Liver (tissue), 8 donors: ENCODE measurements at regions not wholly inside any gene's neighbourhood (a gene's known extent, or its start where the extent isn't known, plus 50 kb on each side); places are given as distances from the start of the nearest gene placed in this dataset.

Experiments
- DNase-seq: peaks from one replicate; pipeline ENCODE4 v3.0.0-alpha.2; 2017; ENCODE audit warnings: low spot score
- H3K27ac ChIP-seq, 2 donors: one replicate each; pipeline ENCODE4 v1.7.0; 2013; ENCODE audit warnings: inconsistent platforms in 2 of 2, low read length in 2 of 2, control low read depth in 1 of 2, low read depth in 1 of 2, mild to moderate bottlenecking in 1 of 2
- H3K27me3 ChIP-seq, 4 donors: one replicate each; pipeline versions ENCODE4 v1.6.1 to v1.7.0; 2013; ENCODE audit warnings: low read length in 3 of 4, inconsistent platforms in 1 of 4, mild to moderate bottlenecking in 1 of 4, moderate library complexity in 1 of 4; ENCODE audit not compliant: control insufficient read depth in 4 of 4, insufficient read depth in 4 of 4
- H3K36me3 ChIP-seq, 4 donors: one replicate each; pipeline versions ENCODE4 v1.6.1 to v1.7.0; 2013; ENCODE audit warnings: low read length in 3 of 4, mild to moderate bottlenecking in 3 of 4, low read depth in 1 of 4, moderate library complexity in 1 of 4; ENCODE audit not compliant: control insufficient read depth in 4 of 4, insufficient read depth in 3 of 4
- H3K4me1 ChIP-seq, 4 donors: one replicate each; pipeline versions ENCODE4 v1.6.1 to v1.7.0; 2013; ENCODE audit warnings: low read length in 3 of 4, mild to moderate bottlenecking in 3 of 4, moderate library complexity in 1 of 4; ENCODE audit not compliant: control insufficient read depth in 4 of 4, insufficient read depth in 4 of 4
- H3K4me3 ChIP-seq, 3 donors: one replicate each; pipeline versions ENCODE4 v1.6.1 to v1.7.0; 2013; ENCODE audit warnings: low read length in 3 of 3, control low read depth in 1 of 3, low read depth in 1 of 3, mild to moderate bottlenecking in 1 of 3
- H3K9ac ChIP-seq, 2 donors: one replicate each; pipeline ENCODE4 v1.7.0; 2013; ENCODE audit warnings: low read length in 2 of 2, mild to moderate bottlenecking in 2 of 2, moderate library complexity in 2 of 2, control low read depth in 1 of 2, low read depth in 1 of 2
- H3K9me3 ChIP-seq, 4 donors: one replicate each; pipeline versions ENCODE4 v1.6.1 to v1.7.0; 2013; ENCODE audit warnings: low read length in 3 of 4; ENCODE audit not compliant: control insufficient read depth in 4 of 4
- EGR1 ChIP-seq, 2 donors: IDR thresholded peaks; 2 replicates each; pipeline ENCODE4 v1.6.1; 2016 to 2018; ENCODE audit warnings: antibody characterized with exemption in 2 of 2, low read depth in 2 of 2
- FOXA2 ChIP-seq: IDR thresholded peaks from 2 replicates; pipeline ENCODE4 v1.6.1; 2016; ENCODE audit warnings: antibody characterized with exemption
- GABPA ChIP-seq, 2 donors: IDR thresholded peaks in 1 of 2; conservative IDR thresholded peaks in 1 of 2; 2 replicates each; pipeline ENCODE4 v1.6.1; 2016; ENCODE audit warnings: antibody characterized with exemption in 2 of 2, mild to moderate bottlenecking in 1 of 2, moderate library complexity in 1 of 2
- HNF4A ChIP-seq, 2 donors: conservative IDR thresholded peaks; 2 replicates each; pipeline ENCODE4 v1.6.1; 2016; ENCODE audit warnings: antibody characterized with exemption in 2 of 2, mild to moderate bottlenecking in 2 of 2
- HNF4G ChIP-seq: IDR thresholded peaks from 2 replicates; pipeline ENCODE4 v1.6.1; 2016; ENCODE audit warnings: antibody characterized with exemption
- JUND ChIP-seq, 2 donors: IDR thresholded peaks; 2 replicates each; pipeline ENCODE4 v1.6.1; 2016; ENCODE audit warnings: antibody characterized with exemption in 2 of 2
- RAD21 ChIP-seq, 2 donors: IDR thresholded peaks; 2 replicates each; pipeline ENCODE4 v1.6.1; 2016; ENCODE audit warnings: antibody characterized with exemption in 2 of 2, mild to moderate bottlenecking in 2 of 2
- RXRA ChIP-seq, 2 donors: IDR thresholded peaks; 2 replicates each; pipeline ENCODE4 v1.6.1; 2017 to 2018; ENCODE audit warnings: antibody characterized with exemption in 2 of 2, mild to moderate bottlenecking in 1 of 2
- SP1 ChIP-seq: IDR thresholded peaks from 2 replicates; pipeline ENCODE4 v1.6.1; 2018; ENCODE audit warnings: antibody characterized with exemption, mild to moderate bottlenecking
- TAF1 ChIP-seq: conservative IDR thresholded peaks from 2 replicates; pipeline ENCODE4 v1.6.1; 2016; ENCODE audit warnings: antibody characterized with exemption, mild to moderate bottlenecking
- WGBS: extraction: QIAGEN DNeasy Blood & Tissue Kit; methylation state at CpG from one replicate; pipeline ENCODE4 v1.1.7; 2013; 5-methylcytosine and 5-hydroxymethylcytosine counted together
- TF ChIP-seq, protein P1 (sequence below): fragments of 150-350 bp; IDR thresholded peaks from 2 replicates; pipeline ENCODE4 v1.5.1; 2017; ENCODE audit warnings: improper control_type of control experiment, low read depth, low read length; ENCODE audit not compliant: missing input control
- TF ChIP-seq, protein P2 (sequence below): IDR thresholded peaks from 2 replicates; pipeline ENCODE4 v1.6.1; 2016; ENCODE audit warnings: antibody characterized with exemption
- TF ChIP-seq, protein P3 (sequence below): IDR thresholded peaks from 2 replicates; pipeline ENCODE4 v1.6.1; 2016; ENCODE audit warnings: antibody characterized with exemption
- TF ChIP-seq, protein P4 (sequence below): IDR thresholded peaks from 2 replicates; pipeline ENCODE4 v1.6.1; 2016; ENCODE audit warnings: antibody characterized with exemption, mild to moderate bottlenecking
- TF ChIP-seq, protein P5 (sequence below): IDR thresholded peaks from 2 replicates; pipeline ENCODE4 v1.6.1; 2016; ENCODE audit warnings: antibody characterized with exemption
- donor health status: healthy.
- donor health status: healthy.
- donor health status: healthy.
- donor health status: healthy.
- donor health status: healthy.

DNA sequence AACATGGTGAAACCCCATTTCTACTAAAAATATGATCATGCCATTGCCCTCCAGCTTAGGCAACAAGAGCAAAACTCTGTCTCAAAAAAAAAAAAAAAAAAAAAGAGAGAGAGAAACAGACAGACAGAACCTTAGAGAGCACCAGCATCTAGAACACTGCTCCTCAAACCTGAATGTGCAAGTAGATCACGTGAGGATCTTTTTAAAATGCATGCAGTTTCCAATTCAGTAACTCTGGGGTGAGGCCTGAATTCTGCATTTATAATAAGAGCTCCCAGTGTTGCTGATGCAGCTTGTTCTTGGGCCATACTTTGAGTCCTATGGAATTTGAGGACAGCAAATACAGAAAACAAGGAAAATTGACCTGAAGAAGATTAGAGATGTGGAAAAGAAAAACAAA, 218.3 kb downstream of the ALDH8A1 start:
- Histone ChIP-seq H3K9ac (no peak overlapping the region), H3K36me3 (no peaks in the 10 kb centered on the region), H3K27me3 (no peaks in the 10 kb centered on the region), H3K4me1 (no peaks in the 10 kb centered on the region), H3K9me3 (no peaks in the 10 kb centered on the region), H3K27ac (no peak overlapping the region), H3K4me3 (no peak overlapping the region)
- TF ChIP-seq EGR1 (IDR thresholded peaks at IDR 0.05; ENCODE audit: low read depth in 2 of 2), result no peak
- no peak for TF ChIP-seq RAD21 (IDR thresholded peaks at IDR 0.05)
- no peak for TF ChIP-seq TAF1
- TF ChIP-seq GABPA (IDR thresholded peaks at IDR 0.05 in 1 of 2, conservative IDR thresholded peaks at IDR 0.05 in 1 of 2), result no peak
- no peak for TF ChIP-seq SP1
- WGBS, result 86% methylated on average over 1 of the region's 1 CpG
- no peak for DNase-seq

DNA sequence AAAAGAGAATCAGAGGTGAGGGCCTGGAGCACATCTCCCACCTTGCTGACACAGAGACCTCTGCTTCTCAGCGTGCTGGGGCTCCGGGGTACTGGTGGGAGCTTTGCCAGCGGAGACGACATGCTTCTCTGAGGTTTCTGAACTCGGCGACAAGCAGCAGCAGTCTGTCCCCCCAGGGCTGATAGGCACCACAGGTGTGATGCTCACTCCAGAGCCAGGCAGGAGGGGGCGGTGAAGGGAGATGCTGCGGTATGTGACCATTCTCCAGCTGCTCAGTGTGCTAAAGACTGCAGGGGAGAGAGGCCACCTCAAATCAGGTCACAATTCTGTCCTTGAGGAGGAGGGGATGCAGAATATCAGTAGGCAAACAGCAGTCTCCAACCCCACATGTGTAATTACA, 219.9 kb downstream of the ALDH8A1 start:
- no peaks in the 10 kb centered on the region for H3K4me1 ChIP-seq
- H3K36me3 ChIP-seq, result no peaks in the 10 kb centered on the region
- no peak for DNase-seq
- H3K4me3 ChIP-seq, result no peak overlapping the region
- TF ChIP-seq JUND (IDR thresholded peaks at IDR 0.05) (no peak), GABPA (IDR thresholded peaks at IDR 0.05 in 1 of 2, conservative IDR thresholded peaks at IDR 0.05 in 1 of 2) (no peak), RXRA (IDR thresholded peaks at IDR 0.05) (no peak), HNF4A (conservative IDR thresholded peaks at IDR 0.05) (no peak)
- TF ChIP-seq, protein P1, sequence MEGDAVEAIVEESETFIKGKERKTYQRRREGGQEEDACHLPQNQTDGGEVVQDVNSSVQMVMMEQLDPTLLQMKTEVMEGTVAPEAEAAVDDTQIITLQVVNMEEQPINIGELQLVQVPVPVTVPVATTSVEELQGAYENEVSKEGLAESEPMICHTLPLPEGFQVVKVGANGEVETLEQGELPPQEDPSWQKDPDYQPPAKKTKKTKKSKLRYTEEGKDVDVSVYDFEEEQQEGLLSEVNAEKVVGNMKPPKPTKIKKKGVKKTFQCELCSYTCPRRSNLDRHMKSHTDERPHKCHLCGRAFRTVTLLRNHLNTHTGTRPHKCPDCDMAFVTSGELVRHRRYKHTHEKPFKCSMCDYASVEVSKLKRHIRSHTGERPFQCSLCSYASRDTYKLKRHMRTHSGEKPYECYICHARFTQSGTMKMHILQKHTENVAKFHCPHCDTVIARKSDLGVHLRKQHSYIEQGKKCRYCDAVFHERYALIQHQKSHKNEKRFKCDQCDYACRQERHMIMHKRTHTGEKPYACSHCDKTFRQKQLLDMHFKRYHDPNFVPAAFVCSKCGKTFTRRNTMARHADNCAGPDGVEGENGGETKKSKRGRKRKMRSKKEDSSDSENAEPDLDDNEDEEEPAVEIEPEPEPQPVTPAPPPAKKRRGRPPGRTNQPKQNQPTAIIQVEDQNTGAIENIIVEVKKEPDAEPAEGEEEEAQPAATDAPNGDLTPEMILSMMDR, result no peak
- TF ChIP-seq, protein P2, sequence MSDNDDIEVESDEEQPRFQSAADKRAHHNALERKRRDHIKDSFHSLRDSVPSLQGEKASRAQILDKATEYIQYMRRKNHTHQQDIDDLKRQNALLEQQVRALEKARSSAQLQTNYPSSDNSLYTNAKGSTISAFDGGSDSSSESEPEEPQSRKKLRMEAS, result no peak
- TF ChIP-seq, protein P3, sequence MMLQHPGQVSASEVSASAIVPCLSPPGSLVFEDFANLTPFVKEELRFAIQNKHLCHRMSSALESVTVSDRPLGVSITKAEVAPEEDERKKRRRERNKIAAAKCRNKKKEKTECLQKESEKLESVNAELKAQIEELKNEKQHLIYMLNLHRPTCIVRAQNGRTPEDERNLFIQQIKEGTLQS, result no peak
- no peak overlapping the region for H3K27ac ChIP-seq
- H3K9ac ChIP-seq, result no peak overlapping the region
- H3K27me3 ChIP-seq, result no peaks in the 10 kb centered on the region
- WGBS, result 89% methylated on average over 8 of the region's 8 CpGs
- H3K9me3 ChIP-seq, result no peaks in the 10 kb centered on the region

DNA sequence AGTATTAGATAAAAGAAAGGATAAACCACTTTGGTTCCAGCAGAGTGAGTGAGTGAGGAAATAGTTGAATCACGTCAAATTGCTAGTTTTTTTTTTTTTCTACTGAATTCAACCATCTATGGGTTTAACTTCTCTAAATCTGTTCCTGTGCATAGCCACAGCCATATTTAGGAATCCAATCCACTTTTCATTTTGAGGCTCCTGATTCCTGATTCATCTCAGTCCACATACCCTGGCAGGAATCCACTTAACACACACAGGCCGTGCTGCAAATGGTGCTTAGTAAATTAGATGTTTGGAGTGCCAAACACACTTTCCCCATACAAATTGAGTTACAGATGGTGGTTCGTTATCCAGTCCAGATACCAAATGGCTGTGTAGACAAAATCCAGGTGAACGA, 220.3 kb downstream of the ALDH8A1 start:
- H3K36me3 ChIP-seq, result no peaks in the 10 kb centered on the region
- no peak overlapping the region for H3K9ac ChIP-seq
- H3K4me1 ChIP-seq, result no peaks in the 10 kb centered on the region
- H3K4me3 ChIP-seq, result no peak overlapping the region
- TF ChIP-seq, protein P2, result no peak
- TF ChIP-seq, protein P4, sequence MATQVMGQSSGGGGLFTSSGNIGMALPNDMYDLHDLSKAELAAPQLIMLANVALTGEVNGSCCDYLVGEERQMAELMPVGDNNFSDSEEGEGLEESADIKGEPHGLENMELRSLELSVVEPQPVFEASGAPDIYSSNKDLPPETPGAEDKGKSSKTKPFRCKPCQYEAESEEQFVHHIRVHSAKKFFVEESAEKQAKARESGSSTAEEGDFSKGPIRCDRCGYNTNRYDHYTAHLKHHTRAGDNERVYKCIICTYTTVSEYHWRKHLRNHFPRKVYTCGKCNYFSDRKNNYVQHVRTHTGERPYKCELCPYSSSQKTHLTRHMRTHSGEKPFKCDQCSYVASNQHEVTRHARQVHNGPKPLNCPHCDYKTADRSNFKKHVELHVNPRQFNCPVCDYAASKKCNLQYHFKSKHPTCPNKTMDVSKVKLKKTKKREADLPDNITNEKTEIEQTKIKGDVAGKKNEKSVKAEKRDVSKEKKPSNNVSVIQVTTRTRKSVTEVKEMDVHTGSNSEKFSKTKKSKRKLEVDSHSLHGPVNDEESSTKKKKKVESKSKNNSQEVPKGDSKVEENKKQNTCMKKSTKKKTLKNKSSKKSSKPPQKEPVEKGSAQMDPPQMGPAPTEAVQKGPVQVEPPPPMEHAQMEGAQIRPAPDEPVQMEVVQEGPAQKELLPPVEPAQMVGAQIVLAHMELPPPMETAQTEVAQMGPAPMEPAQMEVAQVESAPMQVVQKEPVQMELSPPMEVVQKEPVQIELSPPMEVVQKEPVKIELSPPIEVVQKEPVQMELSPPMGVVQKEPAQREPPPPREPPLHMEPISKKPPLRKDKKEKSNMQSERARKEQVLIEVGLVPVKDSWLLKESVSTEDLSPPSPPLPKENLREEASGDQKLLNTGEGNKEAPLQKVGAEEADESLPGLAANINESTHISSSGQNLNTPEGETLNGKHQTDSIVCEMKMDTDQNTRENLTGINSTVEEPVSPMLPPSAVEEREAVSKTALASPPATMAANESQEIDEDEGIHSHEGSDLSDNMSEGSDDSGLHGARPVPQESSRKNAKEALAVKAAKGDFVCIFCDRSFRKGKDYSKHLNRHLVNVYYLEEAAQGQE, result no peak
- TF ChIP-seq FOXA2, result no peak
- no peak for TF ChIP-seq RAD21 (IDR thresholded peaks at IDR 0.05)
- TF ChIP-seq, protein P5, sequence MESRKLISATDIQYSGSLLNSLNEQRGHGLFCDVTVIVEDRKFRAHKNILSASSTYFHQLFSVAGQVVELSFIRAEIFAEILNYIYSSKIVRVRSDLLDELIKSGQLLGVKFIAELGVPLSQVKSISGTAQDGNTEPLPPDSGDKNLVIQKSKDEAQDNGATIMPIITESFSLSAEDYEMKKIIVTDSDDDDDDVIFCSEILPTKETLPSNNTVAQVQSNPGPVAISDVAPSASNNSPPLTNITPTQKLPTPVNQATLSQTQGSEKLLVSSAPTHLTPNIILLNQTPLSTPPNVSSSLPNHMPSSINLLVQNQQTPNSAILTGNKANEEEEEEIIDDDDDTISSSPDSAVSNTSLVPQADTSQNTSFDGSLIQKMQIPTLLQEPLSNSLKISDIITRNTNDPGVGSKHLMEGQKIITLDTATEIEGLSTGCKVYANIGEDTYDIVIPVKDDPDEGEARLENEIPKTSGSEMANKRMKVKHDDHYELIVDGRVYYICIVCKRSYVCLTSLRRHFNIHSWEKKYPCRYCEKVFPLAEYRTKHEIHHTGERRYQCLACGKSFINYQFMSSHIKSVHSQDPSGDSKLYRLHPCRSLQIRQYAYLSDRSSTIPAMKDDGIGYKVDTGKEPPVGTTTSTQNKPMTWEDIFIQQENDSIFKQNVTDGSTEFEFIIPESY, result no peak
- no peak for TF ChIP-seq HNF4A (conservative IDR thresholded peaks at IDR 0.05)
- TF ChIP-seq HNF4G, result no peak
- H3K27ac ChIP-seq, result no peak overlapping the region
- H3K27me3 ChIP-seq, result no peaks in the 10 kb centered on the region
- no peak for DNase-seq
- no peaks in the 10 kb centered on the region for H3K9me3 ChIP-seq
- WGBS, result 92% methylated on average over 4 of the region's 4 CpGs
